ENCODE measurements at regions not wholly inside any gene's neighbourhood (a gene's known extent, or its start where the extent isn't known, plus 50 kb on each side); places are given as distances from the start of the nearest gene placed in this dataset.

DNA sequence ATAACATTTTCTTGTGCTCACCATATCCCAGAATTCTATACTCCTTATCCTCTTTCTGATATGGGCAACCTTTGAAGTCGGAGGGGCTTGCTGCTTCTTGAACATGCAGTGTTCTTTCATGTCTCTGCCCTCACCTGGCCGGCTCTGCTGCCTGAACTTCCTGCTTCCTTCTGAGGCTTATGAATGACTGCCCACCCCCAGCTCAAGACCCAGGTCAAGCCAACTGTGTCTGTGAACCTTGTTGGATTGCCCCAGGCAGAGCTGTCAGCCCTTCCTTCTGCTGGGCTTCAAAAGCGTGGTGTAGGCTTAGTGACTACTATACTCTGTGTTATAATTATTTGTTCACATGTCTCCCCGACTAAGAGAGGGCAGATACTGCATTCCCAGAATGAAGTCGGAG lies 506.5 kb downstream of the HS3ST4 start:
- CTCF ChIA-PET: no interaction called here
- no peaks in the 10 kb centered on the region for H3K4me1 Mint-ChIP-seq (ENCODE audit: low read depth)
- POLR2A ChIA-PET: no interaction called here
- no peak for DNase-seq
- intact Hi-C loops (cut with DNase I, micrococcal nuclease): no loop called here
- no peaks in the 10 kb centered on the region for H3K36me3 ChIP-seq (ENCODE audit: insufficient read depth, low read length)
- peaks cover 11% of the 10 kb centered on the region for H3K27me3 Mint-ChIP-seq
- no peaks in the 10 kb centered on the region for H3K9me3 Mint-ChIP-seq
- no peak overlapping the region for H3K4me3 Mint-ChIP-seq
- no peaks in the 10 kb centered on the region for H3K36me3 Mint-ChIP-seq (ENCODE audit: low read depth)
- no peak for ATAC-seq (ENCODE audit: poor library complexity)
- H3K27me3 ChIP-seq (ENCODE audit: control insufficient read depth in 1 of 2, insufficient read depth in 2 of 2, low read length in 2 of 2): no peaks in the 10 kb centered on the region
- no peak overlapping the region for H3K4me3 ChIP-seq (ENCODE audit: low read length)
- H3K27ac Mint-ChIP-seq: no peak overlapping the region
- no peak for TF ChIP-seq CTCF (IDR thresholded peaks at IDR 0.05)
- peaks cover 0 to 6% of the 10 kb centered on the region in 2 experiments for H3K9me3 ChIP-seq (ENCODE audit: control insufficient read depth in 1 of 2, insufficient read depth in 1 of 2, low read length in 2 of 2)
- no peaks in the 10 kb centered on the region for H3K4me1 ChIP-seq (ENCODE audit: insufficient read depth, low read length)
- no peak overlapping the region for H3K27ac ChIP-seq (ENCODE audit: low read depth in 1 of 2, low read length in 2 of 2)

- no peak overlapping the region for H3K4me3 ChIP-seq (ENCODE audit: low read length)
- no peaks in the 10 kb centered on the region for H3K27me3 ChIP-seq (ENCODE audit: control insufficient read depth in 1 of 2, insufficient read depth in 2 of 2, low read length in 2 of 2)
- H3K36me3 Mint-ChIP-seq (ENCODE audit: low read depth): no peaks in the 10 kb centered on the region
- CTCF ChIA-PET: no interaction called here
- H3K27ac Mint-ChIP-seq: no peak overlapping the region
- no peaks in the 10 kb centered on the region for H3K9me3 ChIP-seq (ENCODE audit: control insufficient read depth in 1 of 2, insufficient read depth in 1 of 2, low read length in 2 of 2)
- H3K4me1 ChIP-seq (ENCODE audit: insufficient read depth, low read length): no peaks in the 10 kb centered on the region
- no peak overlapping the region for H3K27ac ChIP-seq (ENCODE audit: low read depth in 1 of 2, low read length in 2 of 2)
- intact Hi-C loops (cut with DNase I, micrococcal nuclease): no loop called here
- no peaks in the 10 kb centered on the region for H3K4me1 Mint-ChIP-seq (ENCODE audit: low read depth)
- POLR2A ChIA-PET: no interaction called here
- ATAC-seq (ENCODE audit: poor library complexity) (no peak), DNase-seq (no peak)
- H3K36me3 ChIP-seq (ENCODE audit: insufficient read depth, low read length): no peaks in the 10 kb centered on the region
- H3K4me3 Mint-ChIP-seq: no peak overlapping the region
- peaks cover 36% of the 10 kb centered on the region for H3K27me3 Mint-ChIP-seq
- no peak for TF ChIP-seq CTCF (IDR thresholded peaks at IDR 0.05)
- peaks cover 4% of the 10 kb centered on the region for H3K9me3 Mint-ChIP-seq
Measured at GRCh38 chr16:26204138-26204537, 512.4 kb downstream of the HS3ST4 start.

- no peak overlapping the region for H3K4me3 Mint-ChIP-seq
- no peak for TF ChIP-seq CTCF (IDR thresholded peaks at IDR 0.05)
- H3K4me3 ChIP-seq (ENCODE audit: low read length): no peak overlapping the region
- DNase-seq: no peak
- no peak overlapping the region for H3K27ac ChIP-seq (ENCODE audit: low read depth in 1 of 2, low read length in 2 of 2)
- no peak for ATAC-seq (ENCODE audit: poor library complexity)
- POLR2A ChIA-PET: no interaction called here
- H3K27me3 Mint-ChIP-seq: peaks cover 28% of the 10 kb centered on the region
- CTCF ChIA-PET: no interaction called here
- peaks cover 6% of the 10 kb centered on the region for H3K9me3 Mint-ChIP-seq
- no peaks in the 10 kb centered on the region for H3K4me1 Mint-ChIP-seq (ENCODE audit: low read depth)
- H3K36me3 Mint-ChIP-seq (ENCODE audit: low read depth): no peaks in the 10 kb centered on the region
- H3K27ac Mint-ChIP-seq: no peak overlapping the region
- intact Hi-C loops (cut with DNase I, micrococcal nuclease): no loop called here
- no peaks in the 10 kb centered on the region for H3K4me1 ChIP-seq (ENCODE audit: insufficient read depth, low read length)
- H3K36me3 ChIP-seq (ENCODE audit: insufficient read depth, low read length): no peaks in the 10 kb centered on the region
- H3K9me3 ChIP-seq (ENCODE audit: control insufficient read depth in 1 of 2, insufficient read depth in 1 of 2, low read length in 2 of 2): no peaks in the 10 kb centered on the region
- H3K27me3 ChIP-seq (ENCODE audit: control insufficient read depth in 1 of 2, insufficient read depth in 2 of 2, low read length in 2 of 2): no peaks in the 10 kb centered on the region
Measured at GRCh38 chr16:26211542-26211941, 519.8 kb downstream of the HS3ST4 start.
